ENCODE measurements at regions not wholly inside any gene's neighbourhood (a gene's known extent, or its start where the extent isn't known, plus 50 kb on each side); places are given as distances from the start of the nearest gene placed in this dataset.
"Not testable (repeated sequence)": the region's sequence is repeated elsewhere in the genome, so short reads cannot be mapped to it uniquely, and the experiment has no call there.

DNA sequence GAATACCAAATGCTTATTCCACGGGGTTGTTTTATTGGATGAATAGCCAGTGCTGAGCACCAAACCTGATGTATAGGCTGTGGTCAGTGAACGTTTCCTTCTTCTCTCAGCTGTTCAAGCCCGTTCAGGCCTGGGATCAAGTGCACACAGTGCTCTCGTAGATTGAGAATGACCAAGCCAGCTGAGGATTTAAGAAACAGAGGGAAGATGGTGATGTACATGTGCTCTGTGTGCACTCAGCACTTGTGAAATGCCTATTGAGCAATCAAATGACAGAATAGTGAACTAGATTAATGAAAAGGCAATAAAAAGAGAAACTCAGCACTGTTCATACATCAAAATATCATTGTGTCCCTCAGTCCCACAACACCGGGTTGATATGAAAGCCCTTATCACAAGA, 302.5 kb downstream of the BMPER start:
- DNase-seq = no peak

DNA sequence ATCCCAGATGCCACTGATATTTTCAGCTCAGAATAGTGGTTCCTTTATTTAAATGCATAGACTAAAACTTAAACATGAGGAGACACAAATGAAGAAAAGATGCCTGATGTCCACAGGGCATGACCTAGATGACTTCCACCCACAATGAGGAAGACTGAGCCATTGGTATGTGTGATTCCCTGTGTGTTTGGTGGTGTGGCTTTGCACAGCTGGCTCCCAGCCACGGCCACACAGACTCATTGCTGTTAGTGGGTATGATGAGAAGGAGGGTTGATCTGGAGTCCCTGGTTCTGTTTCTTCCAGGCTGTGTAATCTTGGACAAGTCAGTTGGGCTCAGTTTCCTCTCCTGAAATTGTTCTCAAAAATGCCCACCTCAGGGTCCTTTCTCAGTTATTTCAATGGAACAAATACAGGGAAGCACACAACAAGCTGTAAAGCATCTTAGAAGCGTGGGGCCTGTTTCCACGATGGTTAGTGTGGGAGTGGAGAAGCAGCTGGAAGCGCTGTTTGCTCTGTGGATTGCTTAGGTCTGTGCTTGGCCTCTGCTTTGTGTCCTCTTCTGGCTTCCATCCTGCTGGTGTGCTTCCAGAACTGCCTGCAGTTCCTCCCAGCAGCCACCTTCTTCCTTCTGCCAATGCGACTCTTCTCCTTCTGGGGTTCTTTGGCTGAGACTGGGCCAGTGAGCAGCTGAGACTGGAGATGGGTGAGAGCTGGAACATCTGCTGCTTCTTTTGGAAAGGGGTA, 303.7 kb downstream of the BMPER start:
- DNase-seq = peak; percentile 51

DNA sequence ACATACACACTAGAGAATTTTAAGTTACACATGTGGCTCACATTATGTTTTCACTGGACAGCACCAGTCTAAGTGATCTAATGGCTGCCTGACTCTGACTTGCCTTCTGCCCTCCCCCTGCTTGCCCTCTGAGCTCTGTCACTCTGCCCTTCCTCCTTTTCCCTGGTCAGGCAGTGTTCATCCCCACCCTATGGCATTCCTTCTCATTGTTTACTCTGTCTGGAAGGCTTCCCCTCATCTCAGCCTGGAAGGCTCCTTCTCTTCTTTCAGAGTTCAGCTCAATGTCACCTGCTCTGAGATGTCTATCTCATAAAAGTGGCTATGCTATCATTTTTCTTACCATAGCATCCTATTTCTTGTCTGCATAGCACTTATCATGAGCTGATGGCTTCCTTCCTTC, 305.7 kb downstream of the BMPER start:
- no peak for DNase-seq

DNA sequence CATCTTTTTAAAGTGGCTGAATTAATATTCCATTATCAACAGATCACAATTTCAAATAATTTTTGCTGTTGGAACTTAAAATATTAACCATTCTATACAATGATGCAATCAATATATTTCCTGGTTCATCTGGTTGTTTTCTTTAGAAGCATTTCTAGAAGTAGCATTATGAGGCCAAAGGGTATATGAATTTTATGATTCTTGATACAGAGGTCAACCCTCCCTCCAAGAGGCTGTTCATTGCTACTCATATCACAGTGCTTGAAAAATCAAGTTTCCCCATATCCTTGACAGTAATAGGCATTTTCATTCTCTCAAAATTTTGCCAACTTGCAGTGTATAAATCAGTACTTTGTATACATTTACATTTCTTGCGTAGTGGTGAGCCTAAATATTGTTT, 312.6 kb downstream of the BMPER start:
- no peak for DNase-seq

DNA sequence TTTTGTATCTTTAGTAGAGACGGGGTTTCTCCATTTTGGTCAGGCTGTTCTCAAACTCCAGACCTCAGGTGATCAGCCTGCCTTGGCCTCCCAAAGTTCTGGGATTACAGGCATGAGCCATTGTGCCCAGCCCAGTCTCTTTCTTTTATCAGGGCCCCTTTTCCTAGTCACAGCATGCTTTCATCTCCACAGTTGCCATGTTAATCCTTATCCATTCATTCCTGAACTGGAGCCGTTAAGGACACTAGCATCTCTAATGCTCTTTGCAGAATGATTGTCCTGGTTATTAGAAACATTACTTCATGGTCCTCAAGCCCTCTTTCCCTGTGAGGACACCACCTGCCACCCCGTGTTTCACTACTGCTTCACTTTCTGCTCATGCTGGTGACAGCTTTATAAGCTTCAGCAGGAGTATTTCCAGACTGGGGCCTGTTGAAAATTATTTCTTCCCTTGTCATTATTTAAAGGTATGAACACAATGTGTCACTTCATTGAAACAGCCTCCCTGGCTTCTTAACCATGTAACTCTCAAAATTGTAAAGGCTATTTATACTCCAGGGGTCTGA, 313.9 kb downstream of the BMPER start:
- DNase-seq = no peak

DNA sequence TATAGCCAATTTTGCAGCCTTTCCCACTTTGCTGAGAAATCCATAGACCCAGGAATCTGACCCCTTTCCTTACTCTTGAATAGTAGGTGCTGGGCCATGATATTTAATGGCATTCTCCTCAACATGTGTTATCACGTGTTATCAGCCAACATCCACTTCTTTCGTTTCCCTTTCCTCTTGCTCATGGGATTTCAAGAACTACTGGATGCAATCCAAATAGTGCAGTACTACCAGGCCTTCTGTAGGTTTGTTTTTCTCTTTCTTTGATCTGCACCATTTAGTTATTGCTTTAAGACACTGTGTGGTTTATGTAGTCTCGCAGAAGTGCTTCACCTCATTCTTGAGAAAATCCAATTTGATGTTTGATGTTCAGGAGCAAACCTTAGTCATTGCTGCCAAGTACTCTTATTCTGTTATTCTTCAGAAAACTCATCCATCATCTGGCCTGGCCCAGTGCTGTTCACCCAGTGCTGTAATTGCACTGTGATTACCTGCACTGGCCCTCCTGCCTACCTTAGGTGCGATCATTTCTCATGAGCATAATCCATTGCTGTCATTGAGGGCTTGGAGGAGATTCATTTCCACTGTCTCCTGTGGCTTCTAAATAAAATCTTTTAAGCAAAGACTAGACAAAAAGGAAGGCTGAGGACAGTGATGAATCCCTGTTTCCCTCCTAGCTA, 315.3 kb downstream of the BMPER start:
- DNase-seq = no peak

DNA sequence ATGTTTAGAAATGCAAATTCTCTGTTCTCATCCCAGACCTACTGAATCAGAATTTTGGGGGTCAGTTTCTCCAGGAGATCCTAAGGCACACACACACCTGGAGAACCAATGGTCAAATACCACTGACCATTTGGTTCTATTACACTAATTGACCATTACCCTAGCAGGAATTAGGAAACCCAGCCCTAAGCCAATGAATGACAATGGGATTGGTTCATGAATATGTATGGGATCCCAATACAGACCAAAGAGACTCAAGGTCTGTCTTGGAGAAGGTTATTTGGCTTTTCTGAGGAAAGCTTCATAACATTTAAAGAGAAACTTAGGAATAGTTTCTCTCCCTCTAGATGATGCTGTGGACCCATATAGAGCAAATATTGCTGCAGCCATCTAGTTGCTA, 317.0 kb downstream of the BMPER start:
- DNase-seq = no peak

DNA sequence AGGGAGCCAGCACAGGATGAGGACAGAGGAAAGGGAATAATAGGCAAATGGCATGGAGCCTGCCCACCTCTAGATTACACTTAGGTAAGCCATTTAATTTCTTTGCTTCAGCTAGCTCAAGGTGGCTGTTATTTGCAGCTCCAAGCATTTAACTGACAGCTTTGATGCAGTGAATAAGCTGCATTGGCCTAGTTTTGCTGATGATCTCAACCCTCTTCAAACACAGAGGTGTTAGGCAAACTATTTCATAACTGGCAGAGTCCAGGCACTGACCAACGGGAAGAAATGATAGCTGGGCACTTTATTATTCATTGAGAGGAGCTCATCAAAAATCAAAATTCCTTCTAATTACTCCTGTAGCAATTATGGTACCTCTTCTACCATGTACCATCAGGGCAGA, 317.4 kb downstream of the BMPER start:
- no peak for DNase-seq

DNA sequence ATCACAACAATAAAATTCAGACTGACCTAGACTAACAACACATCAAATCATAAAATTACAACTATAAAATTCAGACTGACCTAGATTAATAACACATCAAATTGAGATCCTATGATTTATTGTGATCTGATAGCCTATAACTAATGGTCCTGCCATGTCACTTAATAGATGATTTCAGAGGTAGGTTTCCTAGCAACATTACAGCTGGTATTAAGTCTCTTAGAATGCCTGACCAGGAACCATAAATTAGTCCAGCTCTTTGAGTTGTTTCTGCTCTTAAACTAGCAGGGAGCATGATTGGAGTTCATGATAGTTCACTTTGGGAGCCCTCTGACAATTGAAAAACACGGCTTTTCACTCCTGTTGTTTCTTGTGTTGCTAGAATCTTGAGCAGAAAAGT, 318.9 kb downstream of the BMPER start:
- no peak for DNase-seq

DNA sequence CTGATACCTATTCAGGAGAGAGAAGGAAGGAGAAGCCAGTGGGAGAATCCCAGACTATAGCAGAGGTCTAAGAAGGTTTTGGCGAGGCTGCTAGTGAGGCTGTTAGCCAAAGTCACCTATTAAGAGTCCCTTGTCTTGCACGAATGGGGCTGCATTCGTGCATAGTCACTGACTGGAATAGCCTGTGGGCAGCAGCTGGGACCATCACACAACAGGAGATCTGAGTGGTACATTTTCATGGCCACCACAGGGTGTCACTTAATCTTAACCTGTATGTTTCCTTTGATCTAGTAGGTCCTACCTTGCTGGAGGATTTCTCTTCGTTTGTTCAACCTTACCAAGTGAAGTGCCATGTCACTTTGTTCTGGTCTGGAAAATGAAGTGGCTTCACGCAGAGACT, 319.9 kb downstream of the BMPER start:
- no peak for DNase-seq

DNA sequence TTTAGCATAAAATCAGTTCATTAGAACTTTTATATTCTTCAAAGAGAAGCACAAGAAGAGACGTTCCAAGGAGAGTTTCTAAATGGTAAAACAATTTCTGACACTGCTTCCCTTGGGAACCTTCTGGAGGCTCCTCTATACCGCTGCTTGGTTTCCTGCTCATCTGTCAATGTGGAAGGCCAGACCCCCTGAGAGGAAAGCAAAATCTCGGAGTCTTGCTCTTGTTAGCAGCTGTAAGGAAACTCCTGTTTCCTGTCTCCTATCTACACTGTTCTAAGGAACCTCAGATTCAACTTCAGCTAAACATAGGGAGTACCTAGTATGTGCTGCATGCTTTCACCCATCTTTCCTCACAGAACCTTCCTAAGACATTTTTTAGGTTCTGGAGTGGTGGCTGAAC, 322.2 kb downstream of the BMPER start:
- no peak for DNase-seq

DNA sequence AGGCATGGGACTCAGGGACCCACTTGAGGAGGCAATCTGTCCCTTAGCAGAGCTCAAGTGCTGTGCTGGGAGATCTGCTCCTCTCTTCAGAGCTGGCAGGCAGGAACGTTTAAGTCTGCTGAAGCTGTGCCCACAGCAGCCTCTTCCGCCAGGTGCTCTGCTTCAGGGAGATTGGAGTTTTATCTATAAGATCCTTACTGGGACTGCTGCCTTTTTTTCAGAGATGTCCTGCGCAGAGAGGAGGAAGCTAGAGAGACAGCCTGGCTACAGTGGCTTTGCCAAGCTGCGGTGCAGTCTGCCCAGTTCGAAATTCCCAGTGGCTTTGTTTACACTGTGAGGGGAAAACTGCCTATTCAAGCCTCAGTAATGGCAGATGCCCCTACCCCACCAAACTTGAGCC, 329.8 kb downstream of the BMPER start:
- not testable (repeated sequence) for DNase-seq

DNA sequence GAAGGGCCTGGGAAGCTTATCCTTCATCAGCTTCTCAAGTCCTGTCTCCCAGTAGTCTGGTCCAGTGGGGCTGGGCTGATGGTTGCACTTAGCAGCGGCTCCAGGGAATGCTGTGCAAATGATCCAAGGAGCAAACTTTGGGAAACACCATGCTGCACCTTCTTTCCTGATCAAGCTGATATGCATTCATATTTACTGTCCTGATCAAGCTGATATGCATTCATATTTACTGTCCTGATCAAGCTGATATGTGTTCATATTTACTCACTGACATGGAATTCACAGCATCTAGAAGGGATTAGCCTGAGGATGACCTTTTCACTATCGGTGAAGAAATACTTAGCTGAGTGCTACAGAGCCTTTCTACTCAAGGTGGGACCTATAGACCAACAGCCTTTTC, 330.7 kb downstream of the BMPER start:
- DNase-seq = no peak

DNA sequence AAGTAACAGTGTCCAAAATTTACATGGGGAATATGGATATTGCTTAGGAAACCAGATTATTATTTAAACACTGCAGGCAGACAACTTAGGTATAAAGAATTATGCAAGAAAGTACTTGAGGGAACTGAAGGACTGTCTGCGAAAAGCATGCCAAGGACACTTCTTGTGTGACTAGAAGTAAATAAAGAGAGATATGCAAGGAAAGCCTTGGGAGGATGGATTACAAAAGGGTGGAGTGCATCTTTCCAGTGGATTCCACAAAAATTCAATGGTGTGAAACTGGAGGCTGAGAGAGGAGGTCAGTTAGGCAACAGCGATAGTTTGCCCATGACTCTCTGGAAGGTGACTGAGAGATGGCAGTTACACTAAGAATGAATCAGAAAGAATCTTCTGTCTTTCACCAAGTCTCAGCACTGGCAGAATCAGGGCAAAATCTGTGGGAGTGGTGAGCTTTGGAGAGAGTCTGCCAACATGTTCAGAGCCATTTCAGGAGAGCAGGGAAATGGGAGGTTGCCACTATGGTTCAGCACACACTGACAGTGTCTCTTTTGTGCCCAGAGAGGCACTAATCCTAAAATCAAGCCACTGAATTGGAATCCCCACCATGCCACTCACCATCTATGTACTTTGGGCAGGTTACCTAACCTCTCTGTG, 331.6 kb downstream of the BMPER start:
- no peak for DNase-seq

DNA sequence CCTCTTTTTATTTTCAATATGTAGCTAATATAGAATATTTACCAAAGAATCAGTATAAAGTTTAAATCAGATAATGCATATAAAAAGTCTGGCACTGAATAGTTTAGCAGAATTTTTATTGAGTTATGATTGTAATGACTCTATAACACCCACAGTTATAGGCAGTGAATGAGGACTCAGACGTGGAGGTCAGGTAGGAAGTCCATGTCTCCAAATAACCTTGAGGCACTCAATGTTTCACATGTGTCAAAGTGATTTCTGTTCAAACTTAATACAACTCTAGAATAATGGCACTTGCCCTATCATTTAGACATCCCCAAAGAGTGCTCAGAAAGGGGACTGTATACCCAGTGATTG, 332.1 kb downstream of the BMPER start:
- no peak for DNase-seq

DNA sequence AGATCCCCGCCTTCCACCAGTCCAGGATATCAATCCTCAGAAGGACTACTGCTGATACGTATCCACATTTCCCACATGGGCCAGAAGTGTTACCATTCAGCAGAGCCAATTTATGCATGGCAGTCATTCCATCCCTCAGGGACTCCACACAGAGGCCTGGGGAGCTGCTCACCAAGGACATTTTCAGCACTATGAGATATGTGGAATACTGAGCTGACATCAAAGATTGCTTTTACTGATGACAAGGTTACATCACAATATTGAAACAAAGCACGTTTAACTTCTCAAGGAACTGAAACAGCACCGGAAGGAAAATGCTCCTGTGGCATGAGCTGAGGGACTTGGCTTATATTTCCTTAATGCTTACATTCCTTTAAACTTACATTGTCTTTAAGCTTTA, 335.1 kb downstream of the BMPER start:
- no peak for DNase-seq

DNA sequence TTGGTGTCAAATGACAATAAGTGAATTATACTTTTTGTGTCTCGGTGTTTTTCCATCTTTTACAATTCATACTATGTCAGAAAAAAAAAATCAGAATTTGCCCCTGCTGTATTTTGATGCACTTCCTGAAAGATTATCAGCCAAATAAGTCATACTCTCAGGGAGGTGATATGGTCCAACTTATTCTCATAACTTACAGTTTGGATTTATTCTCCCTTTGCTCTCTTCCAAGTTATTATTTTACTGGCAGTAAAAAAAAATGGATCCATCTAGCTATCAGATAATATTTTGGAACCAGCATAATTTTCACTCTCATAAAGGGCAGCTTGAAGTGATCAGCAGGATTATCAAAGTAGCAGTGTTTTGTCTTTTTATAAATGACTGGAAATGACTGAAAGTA, 337.1 kb downstream of the BMPER start:
- no peak for DNase-seq

DNA sequence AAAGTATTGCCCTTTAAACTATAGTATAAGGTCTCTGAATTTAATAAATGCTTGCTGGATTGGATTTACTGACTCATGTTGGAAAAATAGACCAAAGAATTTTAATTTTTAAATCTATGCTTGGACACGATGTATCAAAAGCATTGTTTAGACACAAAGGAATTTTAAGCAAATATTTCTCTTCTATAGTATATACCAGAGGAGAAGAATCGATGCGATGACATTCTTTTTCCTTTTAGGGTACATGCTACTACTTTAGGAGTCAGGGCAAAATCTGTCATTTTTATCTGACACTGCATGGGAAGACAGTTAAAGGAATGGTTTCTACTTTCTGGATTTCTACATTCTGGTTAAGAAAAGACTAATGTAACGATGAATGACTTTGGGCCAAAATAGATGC, 339.9 kb downstream of the BMPER start:
- no peak for DNase-seq

DNA sequence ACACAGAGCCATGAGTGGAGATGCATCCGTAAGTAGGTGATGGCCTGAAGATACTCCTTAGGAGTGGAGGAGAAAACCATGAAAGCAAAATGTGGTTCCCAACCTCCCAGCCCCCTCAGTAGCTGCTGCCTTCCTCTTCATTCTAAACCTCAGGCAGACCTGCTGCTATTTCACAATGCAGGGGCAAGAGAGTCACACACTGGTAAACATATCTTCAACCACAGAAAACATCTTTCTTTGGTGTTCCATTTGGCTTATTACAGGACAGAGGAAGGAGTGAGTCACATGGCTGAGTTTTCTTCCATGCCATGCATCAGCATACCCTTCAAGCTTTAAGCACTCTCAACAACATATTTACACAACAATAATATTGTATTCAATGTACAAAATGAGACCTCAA, 342.1 kb downstream of the BMPER start:
- no peak for DNase-seq

DNA sequence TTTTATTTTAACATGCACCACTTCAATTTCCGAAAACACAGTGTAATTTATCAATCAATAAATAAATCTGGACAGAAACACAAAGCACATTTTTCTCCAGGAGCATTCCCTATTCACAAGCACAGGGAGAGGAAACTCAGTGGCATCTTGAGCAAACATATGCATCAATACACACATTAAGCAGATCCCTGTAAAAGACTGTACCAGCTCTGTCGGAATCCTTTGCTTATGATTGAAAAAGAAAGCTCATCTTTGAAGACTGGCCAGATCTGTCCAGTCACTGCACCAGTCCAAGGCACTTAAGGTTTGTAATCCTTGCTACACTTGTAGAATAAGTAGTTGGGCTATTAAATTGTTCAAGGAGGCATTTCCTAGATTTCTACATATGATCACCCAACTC, 343.9 kb downstream of the BMPER start:
- no peak for DNase-seq

DNA sequence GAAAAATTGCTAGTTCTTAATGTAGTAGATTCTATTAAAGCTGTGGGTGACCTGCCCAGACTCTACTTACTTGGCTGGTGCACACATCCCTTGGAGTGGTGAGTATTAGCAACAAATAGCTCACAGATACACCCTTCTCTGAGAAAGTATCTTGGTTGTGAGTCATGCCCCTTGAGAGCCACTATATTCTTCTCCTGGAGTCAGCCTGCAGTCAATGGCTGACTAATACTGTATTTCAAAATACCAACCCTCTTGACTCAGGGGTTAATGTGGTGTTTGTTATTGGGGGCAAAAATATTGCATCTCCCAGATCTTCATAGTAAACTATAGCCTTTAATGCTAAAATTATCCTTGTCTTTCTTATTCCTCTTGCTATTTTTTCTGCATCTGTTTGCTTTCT, 354.9 kb downstream of the BMPER start:
- DNase-seq = no peak

DNA sequence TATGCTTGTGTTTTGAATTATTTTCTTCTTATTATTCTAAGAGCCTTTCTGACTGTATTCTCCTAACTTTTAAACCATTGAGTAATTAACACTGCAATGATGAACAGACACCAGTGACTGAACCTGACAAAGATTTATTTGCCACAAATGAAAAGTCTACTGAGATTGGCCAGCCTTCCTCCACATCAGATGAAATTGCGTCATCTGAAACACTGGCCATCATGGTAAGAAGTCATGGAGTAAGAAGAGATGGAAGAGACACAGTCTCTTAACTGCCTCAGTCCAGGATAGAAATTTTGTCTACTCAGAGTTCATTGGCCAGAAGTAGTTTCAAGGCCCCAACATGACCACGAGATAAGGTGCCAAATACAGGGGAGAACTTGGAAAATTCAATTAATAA, 357.8 kb downstream of the BMPER start:
- no peak for DNase-seq

DNA sequence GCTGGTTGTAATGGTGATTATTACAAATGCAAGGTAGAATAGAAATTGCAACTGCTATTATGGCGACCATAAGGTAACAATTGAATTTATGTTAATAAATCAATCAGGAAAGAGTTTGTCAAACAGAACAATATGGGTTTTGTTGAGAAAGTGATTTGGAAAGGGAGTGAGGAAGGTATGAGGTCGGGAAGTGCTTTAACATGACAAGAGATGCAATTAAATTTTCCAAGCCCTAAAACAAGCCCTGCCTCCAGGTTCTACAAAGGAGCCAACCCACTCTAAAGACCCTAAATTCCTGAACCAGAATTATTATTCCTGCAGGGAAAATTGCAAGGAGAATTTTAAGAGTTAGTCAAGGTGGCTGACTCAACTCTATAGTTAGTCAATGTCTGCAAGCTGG, 363.7 kb downstream of the BMPER start:
- no peak for DNase-seq

DNA sequence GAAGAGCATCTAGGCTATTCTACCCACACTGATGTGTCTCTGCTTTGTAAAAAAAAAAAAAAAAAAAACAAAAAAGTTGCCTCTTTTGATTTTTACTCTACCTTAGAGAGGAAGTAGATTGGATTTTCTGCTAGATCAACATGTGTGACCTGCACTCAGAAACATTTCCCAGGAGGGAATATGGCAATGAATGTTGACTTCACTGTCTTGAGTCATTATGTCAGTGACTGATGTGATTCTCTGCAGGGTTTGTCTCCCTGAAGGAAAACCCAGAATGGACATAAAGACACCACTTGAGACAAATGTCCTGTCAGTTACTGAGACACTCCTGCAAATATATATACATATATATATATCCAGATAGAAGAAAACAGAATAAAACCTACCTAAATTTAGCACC, 370.3 kb downstream of the BMPER start:
- DNase-seq = no peak

Data from occipital lobe (tissue), 1 donor.